Endothelial cell of umbilical vein (primary cell): ENCODE measurements at regions not wholly inside any gene's neighbourhood (a gene's known extent, or its start where the extent isn't known, plus 50 kb on each side); places are given as distances from the start of the nearest gene placed in this dataset.

Experiments
- CTCF ChIP-seq, 2 donors: IDR thresholded peaks; 1 replicate in 1 of 2; 2 replicates in 1 of 2; pipeline ENCODE4 v1.5.1; 2011; ENCODE audit warnings: low read length in 2 of 2, mild to moderate bottlenecking in 2 of 2, moderate library complexity in 2 of 2, control low read depth in 1 of 2, inconsistent platforms in 1 of 2, low read depth in 1 of 2; ENCODE audit not compliant: insufficient read depth in 1 of 2; ENCODE audit errors: extremely low read depth in 1 of 2
- EZH2 ChIP-seq: IDR thresholded peaks from 2 replicates; pipeline ENCODE4 v1.6.1; 2012; ENCODE audit warnings: borderline replicate concordance, low read depth, mild to moderate bottlenecking, moderate library complexity, low read length, inconsistent platforms; ENCODE audit not compliant: severe bottlenecking
- MAX ChIP-seq: IDR thresholded peaks from 2 replicates; pipeline ENCODE4 v1.6.1; 2011; ENCODE audit not compliant: insufficient read depth, insufficient read length
- MYC ChIP-seq: IDR thresholded peaks from one replicate; pipeline ENCODE4 v1.6.1; 2011; ENCODE audit warnings: mild to moderate bottlenecking, low read depth, low read length
- POLR2A ChIP-seq: IDR thresholded peaks from 2 replicates; pipeline ENCODE4 v1.6.1; 2012; ENCODE audit warnings: low read depth, mild to moderate bottlenecking, control low read depth, low read length
- POLR2AphosphoS5 ChIP-seq: IDR thresholded peaks from 2 replicates; pipeline ENCODE4 v1.6.1; 2012; ENCODE audit warnings: low read depth, mild to moderate bottlenecking, control low read depth, low read length, moderate library complexity; ENCODE audit not compliant: insufficient read depth

GRCh38 chr12:40586823-40587222, 105.4 kb upstream of the CNTN1 start:
- TF ChIP-seq CTCF (IDR thresholded peaks at IDR 0.05; ENCODE audit: extremely low read depth in 1 of 2, insufficient read depth in 1 of 2, low read depth in 1 of 2, low read length in 2 of 2), result no peak
- no peak for TF ChIP-seq POLR2A
- TF ChIP-seq EZH2, result no peak
- TF ChIP-seq MAX, result no peak
- TF ChIP-seq MYC, result no peak
- no peak for TF ChIP-seq POLR2AphosphoS5
